Epithelial cell of proximal tubule (primary cell): ENCODE measurements at regions not wholly inside any gene's neighbourhood (a gene's known extent, or its start where the extent isn't known, plus 50 kb on each side); places are given as distances from the start of the nearest gene placed in this dataset.

Experiments used
- DNase-seq: peaks from one replicate; pipeline ENCODE4 v3.0.0-alpha.2; 2011; ENCODE audit warnings: low read depth
- H3K4me3 ChIP-seq: 2 replicates; pipeline ENCODE4 v1.5.1; 2011; ENCODE audit warnings: low read depth, mild to moderate bottlenecking, low read length
- TF ChIP-seq, protein P1 (sequence below): conservative IDR thresholded peaks from 2 replicates; pipeline ENCODE4 v1.5.1; 2012; ENCODE audit warnings: low read depth, mild to moderate bottlenecking, low read length

GRCh38 chr5:162888268-162888667 lies 549.1 kb upstream of the CCNG1 start:
- TF ChIP-seq, protein P1, sequence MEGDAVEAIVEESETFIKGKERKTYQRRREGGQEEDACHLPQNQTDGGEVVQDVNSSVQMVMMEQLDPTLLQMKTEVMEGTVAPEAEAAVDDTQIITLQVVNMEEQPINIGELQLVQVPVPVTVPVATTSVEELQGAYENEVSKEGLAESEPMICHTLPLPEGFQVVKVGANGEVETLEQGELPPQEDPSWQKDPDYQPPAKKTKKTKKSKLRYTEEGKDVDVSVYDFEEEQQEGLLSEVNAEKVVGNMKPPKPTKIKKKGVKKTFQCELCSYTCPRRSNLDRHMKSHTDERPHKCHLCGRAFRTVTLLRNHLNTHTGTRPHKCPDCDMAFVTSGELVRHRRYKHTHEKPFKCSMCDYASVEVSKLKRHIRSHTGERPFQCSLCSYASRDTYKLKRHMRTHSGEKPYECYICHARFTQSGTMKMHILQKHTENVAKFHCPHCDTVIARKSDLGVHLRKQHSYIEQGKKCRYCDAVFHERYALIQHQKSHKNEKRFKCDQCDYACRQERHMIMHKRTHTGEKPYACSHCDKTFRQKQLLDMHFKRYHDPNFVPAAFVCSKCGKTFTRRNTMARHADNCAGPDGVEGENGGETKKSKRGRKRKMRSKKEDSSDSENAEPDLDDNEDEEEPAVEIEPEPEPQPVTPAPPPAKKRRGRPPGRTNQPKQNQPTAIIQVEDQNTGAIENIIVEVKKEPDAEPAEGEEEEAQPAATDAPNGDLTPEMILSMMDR: no peak
- no peak overlapping the region for H3K4me3 ChIP-seq
- DNase-seq: peak; percentile 30

DNA sequence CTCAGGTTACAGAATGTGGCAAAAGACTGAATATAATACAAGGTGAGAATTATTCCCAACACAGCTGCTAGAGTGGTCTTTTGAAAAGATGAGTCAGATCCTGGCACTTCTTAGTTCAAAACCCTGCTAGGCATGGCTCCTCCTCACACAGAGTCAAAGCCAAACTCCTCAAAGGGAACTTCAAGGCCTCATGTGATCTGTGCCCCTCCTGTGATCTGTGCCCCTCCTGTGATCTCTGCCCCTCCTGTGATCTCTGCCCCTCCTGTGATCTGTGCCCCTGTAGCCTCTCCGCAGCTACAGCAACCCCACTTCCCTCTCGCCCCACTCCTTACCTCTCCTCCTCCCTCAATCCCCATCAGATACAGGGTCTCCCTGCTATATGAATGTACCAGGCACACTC lies 525.5 kb upstream of the CCNG1 start:
- no peak overlapping the region for H3K4me3 ChIP-seq
- DNase-seq: no peak
- TF ChIP-seq, protein P1: no peak

DNA sequence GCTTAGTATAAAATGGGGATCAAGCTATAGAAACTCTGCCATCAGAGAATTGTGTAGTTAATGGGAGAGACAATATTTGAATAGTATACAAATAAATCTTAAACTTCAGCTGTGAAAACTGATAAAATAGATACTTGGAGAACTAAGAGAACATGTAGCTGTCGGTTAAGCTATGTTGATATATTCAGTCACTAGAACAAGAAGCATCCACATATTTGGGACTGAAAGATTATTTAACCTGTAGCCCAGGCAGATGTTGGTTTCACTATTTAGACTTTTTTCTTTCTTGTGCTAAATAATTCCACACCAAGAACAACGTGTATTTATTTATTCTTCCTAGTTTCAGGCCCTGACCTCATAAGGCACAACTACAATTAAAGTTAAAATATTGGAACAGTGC lies 521.0 kb upstream of the CCNG1 start:
- TF ChIP-seq, protein P1: no peak
- no peak overlapping the region for H3K4me3 ChIP-seq
- no peak for DNase-seq

- TF ChIP-seq, protein P1: no peak
- no peak overlapping the region for H3K4me3 ChIP-seq
- DNase-seq: no peak
These were observed 508.3 kb upstream of the CCNG1 start for GRCh38 chr5:162929104-162929503.

GRCh38 chr5:162931501-162931900 lies 505.9 kb upstream of the CCNG1 start:
- H3K4me3 ChIP-seq: no peak overlapping the region
- no peak for DNase-seq
- TF ChIP-seq, protein P1: no peak

- TF ChIP-seq, protein P1: no peak
- no peak for DNase-seq
- no peak overlapping the region for H3K4me3 ChIP-seq
These were observed 497.4 kb upstream of the CCNG1 start for GRCh38 chr5:162939991-162940390.

GRCh38 chr5:162948677-162949076 lies 488.7 kb upstream of the CCNG1 start:
- no peak for DNase-seq
- H3K4me3 ChIP-seq: no peak overlapping the region
- TF ChIP-seq, protein P1: no peak
